AG09309 (cell line): ENCODE measurements at regions not wholly inside any gene's neighbourhood (a gene's known extent, or its start where the extent isn't known, plus 50 kb on each side); places are given as distances from the start of the nearest gene placed in this dataset.

Experiments used
- DNase-seq: peaks from one replicate; pipeline ENCODE4 v3.0.0-alpha.2; 2010; ENCODE audit warnings: low read depth
- H3K4me3 ChIP-seq: 2 replicates; pipeline ENCODE4 v1.5.1; 2011; ENCODE audit warnings: mild to moderate bottlenecking, low read depth, low read length, moderate library complexity; ENCODE audit not compliant: control insufficient read depth
- TF ChIP-seq, protein P1 (sequence below): IDR thresholded peaks from 2 replicates; pipeline ENCODE4 v1.5.1; 2011; ENCODE audit warnings: mild to moderate bottlenecking, low read depth, low read length, inconsistent platforms; ENCODE audit not compliant: insufficient read depth, control insufficient read depth; ENCODE audit errors: missing control alignments

GRCh38 chr4:111712093-111712677 lies 433.1 kb upstream of the FAM241A start:
- no peak for DNase-seq
- TF ChIP-seq, protein P1, sequence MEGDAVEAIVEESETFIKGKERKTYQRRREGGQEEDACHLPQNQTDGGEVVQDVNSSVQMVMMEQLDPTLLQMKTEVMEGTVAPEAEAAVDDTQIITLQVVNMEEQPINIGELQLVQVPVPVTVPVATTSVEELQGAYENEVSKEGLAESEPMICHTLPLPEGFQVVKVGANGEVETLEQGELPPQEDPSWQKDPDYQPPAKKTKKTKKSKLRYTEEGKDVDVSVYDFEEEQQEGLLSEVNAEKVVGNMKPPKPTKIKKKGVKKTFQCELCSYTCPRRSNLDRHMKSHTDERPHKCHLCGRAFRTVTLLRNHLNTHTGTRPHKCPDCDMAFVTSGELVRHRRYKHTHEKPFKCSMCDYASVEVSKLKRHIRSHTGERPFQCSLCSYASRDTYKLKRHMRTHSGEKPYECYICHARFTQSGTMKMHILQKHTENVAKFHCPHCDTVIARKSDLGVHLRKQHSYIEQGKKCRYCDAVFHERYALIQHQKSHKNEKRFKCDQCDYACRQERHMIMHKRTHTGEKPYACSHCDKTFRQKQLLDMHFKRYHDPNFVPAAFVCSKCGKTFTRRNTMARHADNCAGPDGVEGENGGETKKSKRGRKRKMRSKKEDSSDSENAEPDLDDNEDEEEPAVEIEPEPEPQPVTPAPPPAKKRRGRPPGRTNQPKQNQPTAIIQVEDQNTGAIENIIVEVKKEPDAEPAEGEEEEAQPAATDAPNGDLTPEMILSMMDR: no peak
- H3K4me3 ChIP-seq: no peak overlapping the region

- no peak overlapping the region for H3K4me3 ChIP-seq
- TF ChIP-seq, protein P1: no peak
- DNase-seq: no peak
These were observed 432.0 kb upstream of the FAM241A start for GRCh38 chr4:111713276-111713675.

- TF ChIP-seq, protein P1: no peak
- no peak for DNase-seq
- H3K4me3 ChIP-seq: no peak overlapping the region
These were observed 427.3 kb upstream of the FAM241A start for GRCh38 chr4:111717921-111718320.

- no peak for DNase-seq
- TF ChIP-seq, protein P1: no peak
These were observed 426.3 kb upstream of the FAM241A start for GRCh38 chr4:111718763-111719559.

DNA sequence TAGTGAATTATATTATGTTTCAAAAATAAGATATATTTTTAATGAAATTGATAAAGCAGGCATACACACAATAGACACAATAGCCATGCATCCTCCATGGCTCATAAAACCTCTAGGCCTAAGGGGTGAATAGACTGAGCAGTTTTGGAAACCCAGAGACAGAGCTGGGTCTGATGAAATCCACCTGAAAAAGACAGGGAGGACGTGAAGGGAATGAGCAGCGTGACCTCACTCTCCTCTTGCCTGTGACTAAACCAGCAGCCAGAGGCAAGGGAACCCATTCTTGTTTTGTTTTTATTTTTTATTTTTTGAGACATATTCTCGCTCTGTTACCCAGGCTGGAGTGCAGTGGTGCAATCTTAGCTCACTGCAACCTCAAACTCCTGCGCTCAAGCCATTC lies 424.4 kb upstream of the FAM241A start:
- no peak overlapping the region for H3K4me3 ChIP-seq
- no peak for DNase-seq
- TF ChIP-seq, protein P1: no peak

More at GRCh38 chr4:111718763-111719559, 426.3 kb upstream of the FAM241A start:
- no peak overlapping the region for H3K4me3 ChIP-seq

DNA sequence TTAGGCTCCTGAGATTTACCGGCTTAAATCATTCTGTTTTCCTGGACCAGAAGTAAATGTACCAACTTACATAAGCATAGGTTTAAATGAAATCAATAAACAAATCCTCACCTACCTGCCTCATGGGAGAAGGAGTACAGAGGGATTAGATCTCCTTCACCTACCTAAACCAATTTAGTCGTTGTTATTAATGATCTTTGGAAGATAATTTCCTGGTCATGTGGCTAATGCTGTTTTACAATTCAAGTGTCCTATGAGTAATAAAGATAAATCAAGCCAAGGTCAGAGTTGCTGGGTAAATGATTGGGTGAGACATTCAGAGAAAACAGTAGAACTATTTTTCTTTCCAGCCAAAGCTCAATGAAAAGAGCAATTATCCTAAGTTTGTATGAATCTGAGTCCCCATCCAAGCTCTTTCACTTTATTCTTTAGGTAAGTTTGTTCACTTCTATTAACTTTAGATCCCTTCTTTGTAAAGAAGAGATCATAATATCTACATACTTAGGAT lies 423.0 kb upstream of the FAM241A start:
- TF ChIP-seq, protein P1: no peak
- no peak overlapping the region for H3K4me3 ChIP-seq
- DNase-seq: no peak
